ENCODE measurements at regions not wholly inside any gene's neighbourhood (a gene's known extent, or its start where the extent isn't known, plus 50 kb on each side); places are given as distances from the start of the nearest gene placed in this dataset.
"Not testable (repeated sequence)": the region's sequence is repeated elsewhere in the genome, so short reads cannot be mapped to it uniquely, and the experiment has no call there.

- Histone ChIP-seq H3K4me1 (ENCODE audit: insufficient read depth) (no peaks in the 10 kb centered on the region), H3K36me3 (no peaks in the 10 kb centered on the region), H3K9me3 (no peaks in the 10 kb centered on the region), H3K4me3 (no peak overlapping the region), H3K27me3 (no peaks in the 10 kb centered on the region), H3K27ac (no peak overlapping the region)
- DNase-seq, result no peak
- intact Hi-C loops (cut with DNase I), result no loop called here
- TF ChIP-seq CTCF (IDR thresholded peaks at IDR 0.05) (no peak), EP300 (IDR thresholded peaks at IDR 0.05) (no peak), POLR2A (IDR thresholded peaks at IDR 0.05) (no peak)
These were observed 85.3 kb upstream of the VEPH1 start for GRCh38 chr3:157588386-157589060.

GRCh38 chr3:157586293-157586692, 83.1 kb upstream of the VEPH1 start:
- 69 to 91% (median 71%) methylated on average over 5 of the region's 5 CpGs for WGBS, 3 donors
- H3K4me3 ChIP-seq, result no peak overlapping the region
- TF ChIP-seq EP300 (IDR thresholded peaks at IDR 0.05) (no peak), POLR2A (IDR thresholded peaks at IDR 0.05) (no peak), CTCF (IDR thresholded peaks at IDR 0.05) (no peak)
- no peak overlapping the region for H3K27ac ChIP-seq
- H3K27me3 ChIP-seq, result no peaks in the 10 kb centered on the region
- no peak for DNase-seq
- no peaks in the 10 kb centered on the region for H3K36me3 ChIP-seq
- H3K4me1 ChIP-seq (ENCODE audit: insufficient read depth), result no peaks in the 10 kb centered on the region
- H3K9me3 ChIP-seq, result no peaks in the 10 kb centered on the region
- intact Hi-C loops (cut with DNase I), result no loop called here

- DNase-seq, result no peak
- no peak overlapping the region for H3K4me3 ChIP-seq
- no peak overlapping the region for H3K27ac ChIP-seq
- H3K36me3 ChIP-seq, result no peaks in the 10 kb centered on the region
- intact Hi-C loops (cut with DNase I), result no loop called here
- TF ChIP-seq EP300 (IDR thresholded peaks at IDR 0.05) (no peak), CTCF (IDR thresholded peaks at IDR 0.05) (no peak), POLR2A (IDR thresholded peaks at IDR 0.05) (no peak)
- no peaks in the 10 kb centered on the region for H3K4me1 ChIP-seq (ENCODE audit: insufficient read depth)
- no peaks in the 10 kb centered on the region for H3K9me3 ChIP-seq
- 88 to 91% (median 89%) methylated on average over 12 of the region's 12 CpGs for WGBS, 3 donors
- H3K27me3 ChIP-seq, result no peaks in the 10 kb centered on the region
These were observed 82.2 kb upstream of the VEPH1 start for GRCh38 chr3:157585386-157585785.

- TF ChIP-seq POLR2A (IDR thresholded peaks at IDR 0.05) (no peak), EP300 (IDR thresholded peaks at IDR 0.05) (no peak), CTCF (IDR thresholded peaks at IDR 0.05) (no peak)
- intact Hi-C loops (cut with DNase I), result no loop called here
These were observed 79.4 kb upstream of the VEPH1 start for GRCh38 chr3:157582637-157582973.

GRCh38 chr3:157581956-157582636, 78.9 kb upstream of the VEPH1 start:
- H3K9me3 ChIP-seq; DNase-seq; H3K27me3 ChIP-seq; H3K4me3 ChIP-seq; H3K4me1 ChIP-seq (ENCODE audit: insufficient read depth); H3K27ac ChIP-seq; H3K36me3 ChIP-seq; intact Hi-C loops (cut with DNase I): not testable (repeated sequence)
- WGBS, 3 donors, result 70 to 76% (median 72%) methylated on average over 13 of the region's 13 CpGs

More at GRCh38 chr3:157582637-157582973, 79.4 kb upstream of the VEPH1 start:
- H3K4me1 ChIP-seq (ENCODE audit: insufficient read depth), result no peaks in the 10 kb centered on the region
- no peaks in the 10 kb centered on the region for H3K36me3 ChIP-seq
- no peaks in the 10 kb centered on the region for H3K27me3 ChIP-seq
- 87 to 91% (median 90%) methylated on average over 3 of the region's 3 CpGs for WGBS, 3 donors
- H3K27ac ChIP-seq, result no peak overlapping the region
- DNase-seq, result no peak
- no peak overlapping the region for H3K4me3 ChIP-seq
- no peaks in the 10 kb centered on the region for H3K9me3 ChIP-seq
